Caco-2 (cell line): ENCODE measurements at regions not wholly inside any gene's neighbourhood (a gene's known extent, or its start where the extent isn't known, plus 50 kb on each side); places are given as distances from the start of the nearest gene placed in this dataset.

Source experiments
- BruUV-seq: library from RNA; stranded (reverse); fragments of 400-500 nt; replicated peaks from 2 replicates; lab custom pipeline; 2021; lab: Mats Ljungman, UMichigan
- CTCF ChIA-PET: fragments of 300-600 bp; sonication (Branson Sonifier 250); formaldehyde crosslinking; loops from one replicate; lab custom pipeline; 2022; ENCODE audit warnings: antibody characterized with exemption; lab: Charles Lee
- POLR2A ChIA-PET: fragments of 300-600 bp; sonication (Branson Sonifier 250); formaldehyde crosslinking; loops from one replicate; lab custom pipeline; 2022; ENCODE audit warnings: antibody characterized with exemption; lab: Charles Lee
- DNase-seq, 2 experiments: peaks; one replicate each; pipeline versions ENCODE4 v3.0.0 to v3.0.0-alpha.2; 2020 to 2022
- H3K27me3 ChIP-seq: replicated peaks from 2 replicates; pipeline ENCODE4 v1.6.0; 2011; ENCODE audit warnings: low read length; ENCODE audit not compliant: control insufficient read depth, insufficient read depth
- H3K36me3 ChIP-seq: 2 replicates; pipeline ENCODE4 v1.5.1; 2011; ENCODE audit warnings: low read length; ENCODE audit not compliant: control insufficient read depth, insufficient read depth
- H3K4me1 ChIP-seq: fragments of 250-450 bp; sonication (Bioruptor Pico); 2 replicates; pipeline ENCODE4 v1.5.1; 2020; ENCODE audit warnings: mild to moderate bottlenecking
- H3K4me3 ChIP-seq: 2 replicates; pipeline ENCODE4 v1.5.1; 2011; ENCODE audit warnings: low read depth, mild to moderate bottlenecking, control low read depth, low read length
- H3K9me3 ChIP-seq: fragments of 250-450 bp; sonication (Bioruptor Pico); 2 replicates; pipeline ENCODE4 v1.5.1; 2020; ENCODE audit warnings: mild to moderate bottlenecking, moderate library complexity
- H3K27ac Mint-ChIP-seq: one replicate; pipeline ENCODE4 v1.8.0; 2022; ENCODE audit warnings: mixed read lengths; ENCODE audit not compliant: unreplicated experiment
- H3K27me3 Mint-ChIP-seq: one replicate; pipeline ENCODE4 v1.8.0; 2022; ENCODE audit warnings: mixed read lengths; ENCODE audit not compliant: insufficient read depth, unreplicated experiment
- H3K36me3 Mint-ChIP-seq: one replicate; pipeline ENCODE4 v1.8.0; 2022; ENCODE audit warnings: mild to moderate bottlenecking, mixed read lengths; ENCODE audit not compliant: insufficient read depth, unreplicated experiment
- H3K4me1 Mint-ChIP-seq: one replicate; pipeline ENCODE4 v1.8.0; 2022; ENCODE audit warnings: low read depth, mixed read lengths; ENCODE audit not compliant: unreplicated experiment
- H3K4me3 Mint-ChIP-seq: one replicate; pipeline ENCODE4 v1.8.0; 2022; ENCODE audit warnings: mild to moderate bottlenecking, moderate library complexity, mixed read lengths; ENCODE audit not compliant: unreplicated experiment
- H3K9me3 Mint-ChIP-seq: one replicate; pipeline ENCODE4 v1.8.0; 2022; ENCODE audit warnings: mixed read lengths; ENCODE audit not compliant: unreplicated experiment
- intact Hi-C: fragments of 100-400 bp; cut with micrococcal nuclease; formaldehyde crosslinking; loops from one replicate; pipeline ENCODE4 v1.10.0; 2022; ENCODE audit not compliant: unreplicated experiment
- TF ChIP-seq, protein P1 (sequence below), 2 experiments: fragments of 200-600 bp in 1 of 2; IDR thresholded peaks; 1 replicate in 1 of 2; 2 replicates in 1 of 2; pipeline versions ENCODE4 v1.5.1 to v1.8.0; 2011 to 2022; ENCODE audit warnings: antibody characterized with exemption in 1 of 2, control low read depth in 1 of 2, inconsistent platforms in 1 of 2, low read depth in 1 of 2, low read length in 1 of 2, mild to moderate bottlenecking in 1 of 2, moderate library complexity in 1 of 2; ENCODE audit not compliant: insufficient read depth in 1 of 2, severe bottlenecking in 1 of 2, unreplicated experiment in 1 of 2

- no peak for DNase-seq
- Mint-ChIP-seq H3K4me3 (no peak overlapping the region), H3K27me3 (no peaks in the 10 kb centered on the region), H3K4me1 (no peaks in the 10 kb centered on the region), H3K27ac (no peak overlapping the region), H3K9me3 (no peaks in the 10 kb centered on the region), H3K36me3 (no peaks in the 10 kb centered on the region)
- ChIA-PET CTCF (no interaction called here), POLR2A (no interaction called here)
- intact Hi-C loops: no loop called here
- Histone ChIP-seq H3K9me3 (no peaks in the 10 kb centered on the region), H3K27me3 (no peaks in the 10 kb centered on the region), H3K4me1 (no peaks in the 10 kb centered on the region), H3K4me3 (no peak overlapping the region), H3K36me3 (no peaks in the 10 kb centered on the region)
- no TSS peak for BruUV-seq
- TF ChIP-seq, protein P1, sequence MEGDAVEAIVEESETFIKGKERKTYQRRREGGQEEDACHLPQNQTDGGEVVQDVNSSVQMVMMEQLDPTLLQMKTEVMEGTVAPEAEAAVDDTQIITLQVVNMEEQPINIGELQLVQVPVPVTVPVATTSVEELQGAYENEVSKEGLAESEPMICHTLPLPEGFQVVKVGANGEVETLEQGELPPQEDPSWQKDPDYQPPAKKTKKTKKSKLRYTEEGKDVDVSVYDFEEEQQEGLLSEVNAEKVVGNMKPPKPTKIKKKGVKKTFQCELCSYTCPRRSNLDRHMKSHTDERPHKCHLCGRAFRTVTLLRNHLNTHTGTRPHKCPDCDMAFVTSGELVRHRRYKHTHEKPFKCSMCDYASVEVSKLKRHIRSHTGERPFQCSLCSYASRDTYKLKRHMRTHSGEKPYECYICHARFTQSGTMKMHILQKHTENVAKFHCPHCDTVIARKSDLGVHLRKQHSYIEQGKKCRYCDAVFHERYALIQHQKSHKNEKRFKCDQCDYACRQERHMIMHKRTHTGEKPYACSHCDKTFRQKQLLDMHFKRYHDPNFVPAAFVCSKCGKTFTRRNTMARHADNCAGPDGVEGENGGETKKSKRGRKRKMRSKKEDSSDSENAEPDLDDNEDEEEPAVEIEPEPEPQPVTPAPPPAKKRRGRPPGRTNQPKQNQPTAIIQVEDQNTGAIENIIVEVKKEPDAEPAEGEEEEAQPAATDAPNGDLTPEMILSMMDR (IDR thresholded peaks at IDR 0.05; ENCODE audit: insufficient read depth in 1 of 2, low read depth in 1 of 2, low read length in 1 of 2, severe bottlenecking in 1 of 2, unreplicated experiment in 1 of 2): no peak
These were observed 564.5 kb upstream of the IGFBP3 start for GRCh38 chr7:46485481-46486065.

GRCh38 chr7:46484906-46485305 is 563.8 kb upstream of the IGFBP3 start:
- Histone ChIP-seq H3K27me3 (no peaks in the 10 kb centered on the region), H3K36me3 (no peaks in the 10 kb centered on the region), H3K9me3 (no peaks in the 10 kb centered on the region), H3K4me3 (no peak overlapping the region), H3K4me1 (no peaks in the 10 kb centered on the region)
- intact Hi-C loops: no loop called here
- DNase-seq: no peak
- Mint-ChIP-seq H3K27me3 (no peaks in the 10 kb centered on the region), H3K27ac (no peak overlapping the region), H3K4me1 (no peaks in the 10 kb centered on the region), H3K9me3 (no peaks in the 10 kb centered on the region), H3K36me3 (no peaks in the 10 kb centered on the region), H3K4me3 (no peak overlapping the region)
- TF ChIP-seq, protein P1 (IDR thresholded peaks at IDR 0.05; ENCODE audit: insufficient read depth in 1 of 2, low read depth in 1 of 2, low read length in 1 of 2, severe bottlenecking in 1 of 2, unreplicated experiment in 1 of 2): no peak
- no TSS peak for BruUV-seq
- ChIA-PET POLR2A (no interaction called here), CTCF (no interaction called here)

- CTCF ChIA-PET: no interaction called here
- intact Hi-C loops: no loop called here
These were observed 559.5 kb upstream of the IGFBP3 start for GRCh38 chr7:46480619-46481018.

More at GRCh38 chr7:46480619-46481018, 559.5 kb upstream of the IGFBP3 start:
- H3K4me3 Mint-ChIP-seq: no peak overlapping the region
- TF ChIP-seq, protein P1 (IDR thresholded peaks at IDR 0.05; ENCODE audit: insufficient read depth in 1 of 2, low read depth in 1 of 2, low read length in 1 of 2, severe bottlenecking in 1 of 2, unreplicated experiment in 1 of 2): no peak
- H3K36me3 ChIP-seq: no peaks in the 10 kb centered on the region
- H3K9me3 ChIP-seq: no peaks in the 10 kb centered on the region
- DNase-seq: no peak
- H3K27ac Mint-ChIP-seq: no peak overlapping the region
- no peaks in the 10 kb centered on the region for H3K27me3 Mint-ChIP-seq
- H3K4me1 Mint-ChIP-seq: no peaks in the 10 kb centered on the region
- BruUV-seq: no TSS peak
- H3K4me3 ChIP-seq: no peak overlapping the region
- POLR2A ChIA-PET: no interaction called here
- H3K9me3 Mint-ChIP-seq: no peaks in the 10 kb centered on the region
- no peaks in the 10 kb centered on the region for H3K36me3 Mint-ChIP-seq
- H3K27me3 ChIP-seq: no peaks in the 10 kb centered on the region
- no peaks in the 10 kb centered on the region for H3K4me1 ChIP-seq
